KMS-11 (cell line): ENCODE measurements at regions not wholly inside any gene's neighbourhood (a gene's known extent, or its start where the extent isn't known, plus 50 kb on each side); places are given as distances from the start of the nearest gene placed in this dataset.

Source experiments
- H2AFZ ChIP-seq: fragments of 200-600 bp; sonication (generic); 2 replicates; pipeline ENCODE4 v1.6.1; 2016; ENCODE audit warnings: antibody characterized with exemption, mixed run types, low read depth
- H3K27ac ChIP-seq: fragments of 200-600 bp; sonication (generic); 2 replicates; pipeline ENCODE4 v1.6.1; 2016; ENCODE audit warnings: mild to moderate bottlenecking, mixed run types
- H3K27me3 ChIP-seq: fragments of 200-600 bp; sonication (generic); 2 replicates; pipeline ENCODE4 v1.6.1; 2017; ENCODE audit warnings: mild to moderate bottlenecking, low read depth, mixed run types, moderate library complexity; ENCODE audit not compliant: insufficient read depth
- H3K36me3 ChIP-seq: fragments of 200-600 bp; sonication (generic); 2 replicates; pipeline ENCODE4 v1.6.1; 2017; ENCODE audit warnings: mild to moderate bottlenecking, mixed run types; ENCODE audit not compliant: insufficient read depth
- H3K4me1 ChIP-seq: fragments of 200-600 bp; sonication (generic); 2 replicates; pipeline ENCODE4 v1.6.1; 2016; ENCODE audit warnings: mild to moderate bottlenecking, low read depth, mixed run types; ENCODE audit not compliant: poor library complexity, severe bottlenecking
- H3K4me2 ChIP-seq: fragments of 200-600 bp; sonication (generic); 2 replicates; pipeline ENCODE4 v1.7.0; 2016; ENCODE audit warnings: mild to moderate bottlenecking, mixed run types
- H3K4me3 ChIP-seq: fragments of 200-600 bp; sonication (generic); IDR thresholded peaks from 2 replicates; pipeline ENCODE4 v1.6.1; 2017; ENCODE audit warnings: low read depth, low read length, mixed read lengths; ENCODE audit not compliant: insufficient read depth
- H3K79me2 ChIP-seq: fragments of 200-600 bp; sonication (generic); 2 replicates; pipeline ENCODE4 v1.6.1; 2016; ENCODE audit warnings: low read depth, mixed run types; ENCODE audit not compliant: insufficient read depth
- H3K9ac ChIP-seq: fragments of 200-600 bp; sonication (generic); 2 replicates; pipeline ENCODE4 v1.6.1; 2016; ENCODE audit warnings: mild to moderate bottlenecking, mixed run types
- H4K20me1 ChIP-seq: fragments of 200-600 bp; sonication (generic); 2 replicates; pipeline ENCODE4 v1.6.1; 2016; ENCODE audit warnings: mild to moderate bottlenecking, mixed run types; ENCODE audit not compliant: insufficient read depth
- TF ChIP-seq, protein P1 (sequence below): fragments of 200-600 bp; sonication (generic); conservative IDR thresholded peaks from 2 replicates; pipeline ENCODE4 v1.6.1; 2017; ENCODE audit warnings: low read depth, mild to moderate bottlenecking, antibody characterized with exemption, low read length, moderate library complexity, mixed read lengths

DNA sequence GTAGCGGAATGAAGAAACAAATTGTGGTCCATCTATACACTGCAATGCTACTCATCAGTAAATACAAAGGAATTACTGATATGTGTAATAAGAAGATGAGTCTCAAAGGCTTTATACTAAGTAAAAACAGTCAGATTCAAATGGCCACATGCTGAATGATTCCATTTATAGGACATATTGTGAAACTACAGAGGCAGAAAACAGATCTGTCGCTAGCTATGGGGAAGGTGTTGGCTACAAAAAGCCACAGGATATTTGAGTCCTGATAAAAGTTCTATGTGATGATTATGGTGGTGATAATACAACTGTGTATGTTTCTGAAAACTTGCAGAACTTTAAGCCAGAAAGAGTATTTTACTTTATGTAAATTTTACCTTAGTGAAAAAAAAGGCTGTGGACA lies 313.2 kb downstream of the HDGFL1 start:
- Histone ChIP-seq H3K4me2 (no peak overlapping the region), H2AFZ (no peak overlapping the region), H3K4me3 (no peak overlapping the region), H4K20me1 (no peaks in the 10 kb centered on the region), H3K27ac (no peak overlapping the region), H3K9ac (no peak overlapping the region), H3K36me3 (no peaks in the 10 kb centered on the region), H3K27me3 (no peaks in the 10 kb centered on the region), H3K79me2 (no peaks in the 10 kb centered on the region), H3K4me1 (no peaks in the 10 kb centered on the region)
- TF ChIP-seq, protein P1, sequence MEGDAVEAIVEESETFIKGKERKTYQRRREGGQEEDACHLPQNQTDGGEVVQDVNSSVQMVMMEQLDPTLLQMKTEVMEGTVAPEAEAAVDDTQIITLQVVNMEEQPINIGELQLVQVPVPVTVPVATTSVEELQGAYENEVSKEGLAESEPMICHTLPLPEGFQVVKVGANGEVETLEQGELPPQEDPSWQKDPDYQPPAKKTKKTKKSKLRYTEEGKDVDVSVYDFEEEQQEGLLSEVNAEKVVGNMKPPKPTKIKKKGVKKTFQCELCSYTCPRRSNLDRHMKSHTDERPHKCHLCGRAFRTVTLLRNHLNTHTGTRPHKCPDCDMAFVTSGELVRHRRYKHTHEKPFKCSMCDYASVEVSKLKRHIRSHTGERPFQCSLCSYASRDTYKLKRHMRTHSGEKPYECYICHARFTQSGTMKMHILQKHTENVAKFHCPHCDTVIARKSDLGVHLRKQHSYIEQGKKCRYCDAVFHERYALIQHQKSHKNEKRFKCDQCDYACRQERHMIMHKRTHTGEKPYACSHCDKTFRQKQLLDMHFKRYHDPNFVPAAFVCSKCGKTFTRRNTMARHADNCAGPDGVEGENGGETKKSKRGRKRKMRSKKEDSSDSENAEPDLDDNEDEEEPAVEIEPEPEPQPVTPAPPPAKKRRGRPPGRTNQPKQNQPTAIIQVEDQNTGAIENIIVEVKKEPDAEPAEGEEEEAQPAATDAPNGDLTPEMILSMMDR: no peak

DNA sequence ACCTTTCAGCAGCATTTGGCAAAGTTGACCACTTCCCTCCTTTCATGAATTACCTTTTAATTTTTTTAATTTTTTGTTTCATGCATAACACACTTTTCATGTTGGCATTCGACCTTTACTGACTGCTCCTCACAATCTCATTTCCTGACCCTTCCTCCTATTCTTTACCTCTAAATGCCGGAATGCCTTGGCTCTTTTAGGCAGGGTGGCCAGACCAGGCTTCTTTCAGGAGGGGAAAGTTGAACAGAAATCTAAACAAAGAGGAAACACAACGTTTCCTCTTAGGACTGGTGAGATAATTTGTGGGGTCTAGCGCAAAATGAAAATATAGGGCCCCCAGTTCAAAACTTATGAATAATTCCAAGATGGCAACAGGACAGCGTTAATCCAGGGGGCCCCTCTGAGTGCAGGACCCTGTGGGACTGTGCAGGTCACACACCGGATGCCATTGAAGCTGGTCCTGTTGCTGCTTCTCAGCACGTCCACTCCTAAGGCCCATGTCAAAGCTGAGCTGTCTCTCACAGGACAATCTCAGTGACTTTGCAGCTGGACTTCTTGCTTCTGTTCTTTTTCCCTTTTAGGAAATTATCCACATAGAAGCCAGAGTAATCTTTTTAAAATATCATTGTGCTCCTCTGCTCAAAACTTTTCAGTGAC lies 313.8 kb downstream of the HDGFL1 start:
- H3K4me2 ChIP-seq: no peak overlapping the region
- TF ChIP-seq, protein P1: no peak
- no peak overlapping the region for H2AFZ ChIP-seq
- no peaks in the 10 kb centered on the region for H3K4me1 ChIP-seq
- H4K20me1 ChIP-seq: no peaks in the 10 kb centered on the region
- no peaks in the 10 kb centered on the region for H3K27me3 ChIP-seq
- H3K27ac ChIP-seq: no peak overlapping the region
- no peaks in the 10 kb centered on the region for H3K79me2 ChIP-seq
- no peak overlapping the region for H3K9ac ChIP-seq
- no peak overlapping the region for H3K4me3 ChIP-seq
- H3K36me3 ChIP-seq: no peaks in the 10 kb centered on the region

DNA sequence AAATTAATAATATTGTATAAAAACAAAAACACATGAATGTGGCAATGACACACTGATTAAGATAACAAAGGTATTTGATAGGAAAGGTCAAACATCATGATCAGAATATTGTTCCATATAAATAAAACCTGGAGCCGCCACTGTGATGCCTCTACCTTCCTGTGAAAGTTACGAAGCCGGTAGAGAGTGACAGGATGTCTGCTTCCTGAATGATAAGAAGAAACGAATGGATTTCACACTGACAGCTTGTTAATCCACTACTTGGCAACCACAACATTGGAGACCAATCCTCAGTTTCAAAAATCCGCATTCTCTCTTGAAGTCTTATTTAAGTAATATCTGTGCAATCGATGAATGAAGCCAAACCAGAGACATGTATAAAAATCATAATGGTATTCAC lies 315.1 kb downstream of the HDGFL1 start:
- Histone ChIP-seq H2AFZ (no peak overlapping the region), H3K4me3 (no peak overlapping the region), H3K4me2 (no peak overlapping the region), H3K9ac (no peak overlapping the region), H3K79me2 (no peaks in the 10 kb centered on the region), H3K27ac (no peak overlapping the region), H4K20me1 (no peaks in the 10 kb centered on the region), H3K4me1 (no peaks in the 10 kb centered on the region), H3K27me3 (no peaks in the 10 kb centered on the region), H3K36me3 (no peaks in the 10 kb centered on the region)
- TF ChIP-seq, protein P1: no peak

DNA sequence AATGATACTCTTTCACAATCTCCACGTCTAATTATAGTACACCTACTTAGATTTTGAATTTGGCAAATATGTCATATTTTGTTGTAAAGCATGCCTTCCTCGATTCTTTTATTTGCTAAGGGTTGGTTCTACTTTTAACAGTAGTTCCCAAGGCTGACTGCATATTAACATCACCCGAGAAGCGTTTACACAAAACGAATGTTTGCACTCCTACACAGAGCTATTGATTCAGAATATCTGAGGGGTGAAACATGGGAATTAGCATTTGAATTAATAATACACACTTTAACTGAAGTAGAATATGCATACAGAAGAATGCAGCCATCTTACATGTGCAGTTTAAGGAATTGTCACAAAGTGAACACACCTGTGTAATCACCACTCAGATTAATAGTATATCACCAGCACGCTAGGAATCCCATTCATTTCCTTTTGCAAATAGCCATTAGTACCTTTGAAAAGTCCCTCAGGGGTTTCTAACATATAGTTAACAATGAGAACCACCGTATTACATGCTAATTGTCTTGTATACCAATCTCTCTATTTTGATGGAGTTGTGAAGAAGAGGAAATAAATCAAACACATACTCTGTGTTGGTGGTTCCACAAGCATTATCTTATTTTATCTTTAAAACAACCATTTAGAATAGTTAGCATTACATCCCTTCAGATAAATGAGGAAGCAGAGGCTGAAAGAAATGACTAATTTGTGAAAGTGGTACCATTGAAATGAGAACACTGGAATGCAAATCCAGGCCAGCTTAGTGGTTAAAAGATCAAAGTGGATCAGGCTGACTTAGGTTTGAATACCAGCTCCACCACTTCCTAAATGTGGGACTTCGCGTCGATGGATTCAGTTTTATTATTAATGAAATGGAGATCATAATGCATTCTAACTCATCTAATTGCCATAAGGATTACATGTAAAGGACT lies 317.6 kb downstream of the HDGFL1 start:
- Histone ChIP-seq H2AFZ (no peak overlapping the region), H3K4me2 (no peak overlapping the region), H3K4me3 (no peak overlapping the region), H4K20me1 (no peaks in the 10 kb centered on the region), H3K79me2 (no peaks in the 10 kb centered on the region), H3K9ac (no peak overlapping the region), H3K27me3 (no peaks in the 10 kb centered on the region), H3K36me3 (no peaks in the 10 kb centered on the region), H3K4me1 (no peaks in the 10 kb centered on the region), H3K27ac (no peak overlapping the region)
- TF ChIP-seq, protein P1: no peak
